Nephron (organoid): ENCODE measurements at regions not wholly inside any gene's neighbourhood (a gene's known extent, or its start where the extent isn't known, plus 50 kb on each side); places are given as distances from the start of the nearest gene placed in this dataset.

Experiments used
- H3K27ac Mint-ChIP-seq, 3 experiments: 2 replicates each; pipeline ENCODE4 v1.8.0; 2020; ENCODE audit warnings: mixed read lengths in 3 of 3, mild to moderate bottlenecking in 2 of 3, moderate library complexity in 1 of 3
- H3K27me3 Mint-ChIP-seq: 2 replicates; pipeline ENCODE4 v1.8.0; 2021; ENCODE audit warnings: low read depth, mild to moderate bottlenecking, moderate library complexity, mixed read lengths
- H3K36me3 Mint-ChIP-seq: 2 replicates; pipeline ENCODE4 v1.8.0; 2020; ENCODE audit warnings: low read depth, mixed read lengths
- H3K4me1 Mint-ChIP-seq: 2 replicates; pipeline ENCODE4 v1.8.0; 2020; ENCODE audit warnings: mixed read lengths
- H3K4me3 Mint-ChIP-seq, 3 experiments: 2 replicates each; pipeline ENCODE4 v1.8.0; 2020; ENCODE audit warnings: mild to moderate bottlenecking in 3 of 3, mixed read lengths in 3 of 3, moderate library complexity in 2 of 3
- H3K9me3 Mint-ChIP-seq: 2 replicates; pipeline ENCODE4 v1.8.0; 2020; ENCODE audit warnings: mixed read lengths
- CTCF ChIP-seq, 3 experiments: fragments of 200-600 bp; sonication (generic); IDR thresholded peaks; one replicate each; pipeline ENCODE4 v1.5.0; 2021; ENCODE audit warnings: antibody characterized with exemption in 3 of 3; ENCODE audit not compliant: unreplicated experiment in 3 of 3

- Mint-ChIP-seq H3K9me3 (no peaks in the 10 kb centered on the region), H3K27ac (no peak overlapping the region), H3K4me3 (no peak overlapping the region), H3K36me3 (no peaks in the 10 kb centered on the region), H3K4me1 (no peaks in the 10 kb centered on the region), H3K27me3 (peaks cover 6% of the 10 kb centered on the region)
- TF ChIP-seq CTCF (IDR thresholded peaks at IDR 0.05; ENCODE audit: unreplicated experiment in 3 of 3), result no peak
Measured at GRCh38 chr2:173763641-173764040, 201.5 kb downstream of the SP3 start.

- no peaks in the 10 kb centered on the region for H3K36me3 Mint-ChIP-seq
- H3K27ac Mint-ChIP-seq, result no peak overlapping the region
- no peaks in the 10 kb centered on the region for H3K9me3 Mint-ChIP-seq
- no peak overlapping the region for H3K4me3 Mint-ChIP-seq
- H3K4me1 Mint-ChIP-seq, result no peaks in the 10 kb centered on the region
- H3K27me3 Mint-ChIP-seq, result peaks cover 6% of the 10 kb centered on the region
- TF ChIP-seq CTCF (IDR thresholded peaks at IDR 0.05; ENCODE audit: unreplicated experiment in 3 of 3), result no peak
Measured at GRCh38 chr2:173764094-173764493, 201.1 kb downstream of the SP3 start.

GRCh38 chr2:173766537-173767289, 198.5 kb downstream of the SP3 start:
- H3K27ac Mint-ChIP-seq, result no peak overlapping the region
- H3K4me3 Mint-ChIP-seq, result no peak overlapping the region
- no peaks in the 10 kb centered on the region for H3K9me3 Mint-ChIP-seq
- no peak for TF ChIP-seq CTCF (IDR thresholded peaks at IDR 0.05; ENCODE audit: unreplicated experiment in 3 of 3)
- peaks cover 6% of the 10 kb centered on the region for H3K27me3 Mint-ChIP-seq
- H3K36me3 Mint-ChIP-seq, result no peaks in the 10 kb centered on the region
- H3K4me1 Mint-ChIP-seq, result peaks cover 6% of the 10 kb centered on the region

GRCh38 chr2:173770947-173771678, 194.1 kb downstream of the SP3 start:
- no peak for TF ChIP-seq CTCF (IDR thresholded peaks at IDR 0.05; ENCODE audit: unreplicated experiment in 3 of 3)
- Mint-ChIP-seq H3K4me3 (no peak overlapping the region), H3K27me3 (no peaks in the 10 kb centered on the region), H3K27ac (no peak overlapping the region), H3K36me3 (no peaks in the 10 kb centered on the region), H3K4me1 (peaks cover 6% of the 10 kb centered on the region), H3K9me3 (no peaks in the 10 kb centered on the region)

GRCh38 chr2:173772205-173772604, 193.0 kb downstream of the SP3 start:
- no peaks in the 10 kb centered on the region for H3K9me3 Mint-ChIP-seq

More at GRCh38 chr2:173772205-173772604, 193.0 kb downstream of the SP3 start:
- Mint-ChIP-seq H3K4me1 (peaks cover 6% of the 10 kb centered on the region), H3K4me3 (no peak overlapping the region), H3K36me3 (no peaks in the 10 kb centered on the region), H3K27me3 (no peaks in the 10 kb centered on the region), H3K27ac (no peak overlapping the region)
- TF ChIP-seq CTCF (IDR thresholded peaks at IDR 0.05; ENCODE audit: unreplicated experiment in 3 of 3), result no peak
